K562 (cell line): ENCODE measurements at regions not wholly inside any gene's neighbourhood (a gene's known extent, or its start where the extent isn't known, plus 50 kb on each side); places are given as distances from the start of the nearest gene placed in this dataset.

Experiments used
- ATAC-seq: fragments of 200-7000 bp; cut with Tn5 transposase; 3 replicates; pipeline ENCODE4 v1.9.1; 2020; ENCODE audit warnings: moderate library complexity
- BruUV-seq: library from RNA; stranded (reverse); fragments of 400-500 nt; replicated peaks from 2 replicates; lab custom pipeline; 2021; lab: Mats Ljungman, UMichigan
- CTCF ChIA-PET: fragments of 300-600 bp; formaldehyde crosslinking; extraction: SDS; loops from one replicate; lab custom pipeline; 2021; ENCODE audit warnings: low intra/inter-chr PET ratio; lab: Yijun Ruan, JAX
- POLR2A ChIA-PET: fragments of 300-600, 350-650 bp; sonication (Branson Sonifier 250); formaldehyde crosslinking; extraction: SDS; loops from one replicate; lab custom pipeline; 2021; ENCODE audit warnings: antibody characterized with exemption, inconsistent platforms; lab: Yijun Ruan, JAX
- DNase-seq, 4 experiments: peaks; one replicate each; pipeline versions ENCODE4 v3.0.0 to v3.0.0-alpha.2; 2011 to 2018; ENCODE audit warnings: low spot score in 3 of 4, mixed read lengths in 3 of 4; ENCODE audit errors: extremely low read depth in 1 of 4
- FAIRE-seq: peaks from 2 replicates; lab custom pipeline; 2011; peaks lifted over from hg19 to GRCh38; lab: Jason Lieb, UNC
- H2AFZ ChIP-seq: 2 replicates; pipeline ENCODE4 v1.6.0; 2011; ENCODE audit warnings: low read depth, low read length, control low read depth, inconsistent platforms
- H3K27ac ChIP-seq: fragments of 200-600 bp; 3 replicates; pipeline ENCODE4 v1.8.0; 2011; ENCODE audit warnings: low read depth, mild to moderate bottlenecking, control low read depth, inconsistent platforms, low read length, moderate library complexity, mixed read lengths; ENCODE audit errors: extremely low read depth
- H3K27me3 ChIP-seq, 2 experiments: fragments of 300-600 bp in 1 of 2; 2 replicates in 1 of 2; 3 replicates in 1 of 2; pipeline versions ENCODE4 v1.6.0 to v1.8.0; 2011; ENCODE audit warnings: inconsistent platforms in 2 of 2, low read length in 2 of 2, mild to moderate bottlenecking in 1 of 2, mixed read lengths in 1 of 2, moderate library complexity in 1 of 2; ENCODE audit not compliant: control insufficient read depth in 2 of 2, insufficient read depth in 2 of 2
- H3K36me3 ChIP-seq: fragments of 300-600 bp; 3 replicates; pipeline ENCODE4 v1.8.0; 2011; ENCODE audit warnings: mild to moderate bottlenecking, low read length, inconsistent platforms; ENCODE audit not compliant: control insufficient read depth, insufficient read depth
- H3K4me1 ChIP-seq, 2 experiments: fragments of 200-600 bp in 1 of 2; replicated peaks in 1 of 2; 2 replicates in 1 of 2; 3 replicates in 1 of 2; pipeline versions ENCODE4 v1.5.1 to v1.8.0; 2011; ENCODE audit warnings: inconsistent platforms in 2 of 2, low read length in 2 of 2, mild to moderate bottlenecking in 1 of 2, mixed read lengths in 1 of 2, moderate library complexity in 1 of 2; ENCODE audit not compliant: control insufficient read depth in 2 of 2, insufficient read depth in 2 of 2
- H3K4me2 ChIP-seq: 2 replicates; pipeline ENCODE4 v1.6.1; 2011; ENCODE audit warnings: low read length, control low read depth, inconsistent platforms, mixed read lengths; ENCODE audit not compliant: insufficient read depth
- H3K4me3 ChIP-seq: fragments of 200-600 bp; sonication (generic), shearing (Covaris generic); 2 replicates; pipeline ENCODE4 v1.5.1; 2016; ENCODE audit warnings: control low read depth, inconsistent platforms
- H3K79me2 ChIP-seq: fragments of 200-600 bp; 3 replicates; pipeline ENCODE4 v1.8.0; 2011; ENCODE audit warnings: low read length, inconsistent platforms; ENCODE audit not compliant: control insufficient read depth, insufficient read depth
- H3K9ac ChIP-seq, 2 experiments: 2 replicates each; pipeline versions ENCODE4 v1.6.0 to v1.6.1; 2011; ENCODE audit warnings: low read depth in 2 of 2, low read length in 2 of 2, control low read depth in 1 of 2, inconsistent platforms in 1 of 2, mild to moderate bottlenecking in 1 of 2, mixed read lengths in 1 of 2; ENCODE audit not compliant: insufficient read depth in 1 of 2
- H3K9me1 ChIP-seq: one replicate; pipeline ENCODE4 v1.6.0; 2011; ENCODE audit warnings: inconsistent platforms, mild to moderate bottlenecking, low read length, moderate library complexity; ENCODE audit not compliant: control insufficient read depth, insufficient read depth
- H3K9me3 ChIP-seq: replicated peaks from 2 replicates; pipeline ENCODE4 v1.5.1; 2011; ENCODE audit warnings: low read depth, low read length, inconsistent platforms; ENCODE audit not compliant: control insufficient read depth, insufficient read depth
- H4K20me1 ChIP-seq: replicated peaks from 2 replicates; pipeline ENCODE4 v1.6.1; 2011; ENCODE audit warnings: low read length, inconsistent platforms, mixed read lengths; ENCODE audit not compliant: control insufficient read depth, insufficient read depth
- EWSR1 ChIP-seq: fragments of 450-650 bp; IDR thresholded peaks from 2 replicates; pipeline ENCODE4 v1.6.1; 2018; ENCODE audit warnings: borderline replicate concordance, mild to moderate bottlenecking, low read depth, moderate library complexity; ENCODE audit not compliant: partially characterized antibody
- KLF13 ChIP-seq: fragments of 450-650 bp; IDR thresholded peaks from 2 replicates; pipeline ENCODE4 v1.6.1; 2016; ENCODE audit warnings: missing genetic modification characterization, low read depth, mild to moderate bottlenecking, missing compliant biosample characterization, moderate library complexity, borderline replicate concordance
- POLR2AphosphoS5 ChIP-seq: IDR thresholded peaks from 2 replicates; pipeline ENCODE4 v1.6.1; 2011; ENCODE audit warnings: mild to moderate bottlenecking, low read depth, low read length, moderate library complexity; ENCODE audit not compliant: control insufficient read depth, insufficient read depth
- PTTG1 ChIP-seq: fragments of 450-650 bp; IDR thresholded peaks from 2 replicates; pipeline ENCODE4 v1.6.1; 2016; ENCODE audit warnings: low read depth, mild to moderate bottlenecking, missing genetic modification characterization, missing compliant biosample characterization
- TBP ChIP-seq: optimal IDR thresholded peaks from 2 replicates; pipeline ENCODE3; 2011; ENCODE audit warnings: low read depth, low read length, improper control_type of control experiment
- ZNF407 ChIP-seq: fragments of 450-650 bp; IDR thresholded peaks from 2 replicates; pipeline ENCODE4 v1.6.1; 2016; ENCODE audit warnings: low read depth
- WGBS: fragments of 100-300 bp; shearing (Covaris generic); methylation state at CpG from one replicate; pipeline ENCODE4 v1.1.6; 2016; ENCODE audit warnings: low coverage, mixed read lengths; ENCODE audit not compliant: insufficient coverage; ENCODE audit errors: missing lambda C conversion rate; 5-methylcytosine and 5-hydroxymethylcytosine counted together
- in situ Hi-C: fragments of 300-500 bp; cut with MboI; formaldehyde crosslinking; loops from 4 replicates; pipeline ENCODE4 v1.15.0; 2018; ENCODE audit warnings: inconsistent platforms, mixed read lengths
- intact Hi-C: fragments of 100-400 bp; cut with micrococcal nuclease; formaldehyde crosslinking; loops from 2 replicates; pipeline ENCODE4 v1.14.2; 2022

DNA sequence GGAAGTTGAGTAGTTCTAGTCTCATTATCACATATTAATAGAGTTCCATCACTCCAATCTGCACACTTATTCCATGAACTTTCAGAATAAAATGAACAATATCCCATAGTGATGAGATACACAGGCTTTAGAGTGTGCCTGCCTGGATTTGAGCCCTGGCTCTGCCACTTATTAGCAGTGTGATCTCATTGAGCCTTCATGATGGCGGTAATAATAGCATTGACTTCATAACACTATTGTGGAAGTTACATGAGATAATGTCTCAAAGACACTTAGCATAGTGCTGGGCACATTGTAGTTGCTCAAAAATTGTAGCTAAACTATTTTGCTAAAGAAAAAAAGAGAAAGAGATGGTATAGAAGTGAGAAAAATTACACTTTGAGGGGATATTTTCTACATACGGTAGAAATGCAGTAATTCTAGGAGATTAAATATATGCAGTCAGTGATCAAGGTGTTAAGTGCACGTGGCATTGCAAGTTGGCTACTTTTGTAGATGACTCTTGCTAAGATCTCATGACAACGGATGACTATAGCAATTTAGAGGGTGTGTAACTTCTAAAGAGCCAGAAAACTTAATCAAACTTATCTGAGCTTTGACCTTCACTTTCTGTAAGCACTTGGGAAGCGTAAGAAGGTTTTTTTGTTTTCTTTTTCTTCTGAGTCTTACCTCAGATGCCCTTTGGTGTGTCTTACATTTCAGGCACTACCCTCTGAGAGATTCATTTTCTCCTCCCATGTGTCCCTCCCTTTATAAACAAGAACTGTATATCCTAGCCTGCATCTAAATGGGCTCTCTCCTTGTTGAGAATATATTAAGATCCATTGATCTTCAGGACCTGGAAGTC, 380.6 kb upstream of the NR3C2 start:
- Histone ChIP-seq H3K27ac (no peak overlapping the region), H3K9ac (no peak overlapping the region), H3K4me3 (no peak overlapping the region), H3K79me2 (no peaks in the 10 kb centered on the region), H3K9me3 (no peaks in the 10 kb centered on the region), H2AFZ (no peak overlapping the region), H3K27me3 (no peaks in the 10 kb centered on the region), H3K9me1 (no peaks in the 10 kb centered on the region), H3K4me2 (no peak overlapping the region), H3K4me1 (no peaks in the 10 kb centered on the region), H3K36me3 (no peaks in the 10 kb centered on the region), H4K20me1 (no peaks in the 10 kb centered on the region)
- POLR2A ChIA-PET: no interaction called here
- CTCF ChIA-PET: no interaction called here
- ATAC-seq (no peak), DNase-seq (no peak), FAIRE-seq (no peak)
- no peak for TF ChIP-seq EWSR1
- no TSS peak for BruUV-seq
- WGBS: 1% methylated on average over 5 of the region's 5 CpGs
- intact Hi-C loops (no loop called here), in situ Hi-C loops (no loop called here)

GRCh38 chr4:148814030-148814429, 371.8 kb upstream of the NR3C2 start:
- Histone ChIP-seq H3K9me3 (no peaks in the 10 kb centered on the region), H4K20me1 (no peaks in the 10 kb centered on the region), H3K9me1 (no peaks in the 10 kb centered on the region), H3K4me2 (no peak overlapping the region), H3K27ac (no peak overlapping the region), H3K4me1 (no peaks in the 10 kb centered on the region), H3K27me3 (no peaks in the 10 kb centered on the region), H3K79me2 (no peaks in the 10 kb centered on the region), H3K4me3 (no peak overlapping the region), H3K9ac (no peak overlapping the region), H2AFZ (no peak overlapping the region), H3K36me3 (no peaks in the 10 kb centered on the region)
- ChIA-PET CTCF (no interaction called here), POLR2A (no interaction called here)
- ATAC-seq: no peak
- no TSS peak for BruUV-seq
- in situ Hi-C loops (no loop called here), intact Hi-C loops (no loop called here)
- DNase-seq: no peak
- WGBS: 0% methylated on average over 1 of the region's 1 CpG
- no peak for FAIRE-seq
- TF ChIP-seq ZNF407: no peak
- no peak for TF ChIP-seq PTTG1 (tag)
- TF ChIP-seq POLR2AphosphoS5: no peak
- no peak for TF ChIP-seq KLF13 (tag)
- TF ChIP-seq TBP: no peak
